HG03575 (cell line): ENCODE measurements at regions not wholly inside any gene's neighbourhood (a gene's known extent, or its start where the extent isn't known, plus 50 kb on each side); places are given as distances from the start of the nearest gene placed in this dataset.
A peak's percentile ranks its signal among the peaks of the same experiment; 100 is the strongest.
"Not testable (repeated sequence)": the region's sequence is repeated elsewhere in the genome, so short reads cannot be mapped to it uniquely, and the experiment has no call there.

Source experiments
- ATAC-seq: cut with Tn5 transposase; IDR thresholded peaks from one replicate; pipeline ENCODE4 v1.9.1; 2021; ENCODE audit not compliant: unreplicated experiment, insufficient number of reproducible peaks, low FRiP score; ENCODE audit errors: extremely low read depth

GRCh38 chr21:8449807-8450206 is 2071.6 kb upstream of the TPTE start:
- not testable (repeated sequence) for ATAC-seq

- ATAC-seq, result not testable (repeated sequence)
These were observed 2065.9 kb upstream of the TPTE start for GRCh38 chr21:8455279-8456128.

DNA sequence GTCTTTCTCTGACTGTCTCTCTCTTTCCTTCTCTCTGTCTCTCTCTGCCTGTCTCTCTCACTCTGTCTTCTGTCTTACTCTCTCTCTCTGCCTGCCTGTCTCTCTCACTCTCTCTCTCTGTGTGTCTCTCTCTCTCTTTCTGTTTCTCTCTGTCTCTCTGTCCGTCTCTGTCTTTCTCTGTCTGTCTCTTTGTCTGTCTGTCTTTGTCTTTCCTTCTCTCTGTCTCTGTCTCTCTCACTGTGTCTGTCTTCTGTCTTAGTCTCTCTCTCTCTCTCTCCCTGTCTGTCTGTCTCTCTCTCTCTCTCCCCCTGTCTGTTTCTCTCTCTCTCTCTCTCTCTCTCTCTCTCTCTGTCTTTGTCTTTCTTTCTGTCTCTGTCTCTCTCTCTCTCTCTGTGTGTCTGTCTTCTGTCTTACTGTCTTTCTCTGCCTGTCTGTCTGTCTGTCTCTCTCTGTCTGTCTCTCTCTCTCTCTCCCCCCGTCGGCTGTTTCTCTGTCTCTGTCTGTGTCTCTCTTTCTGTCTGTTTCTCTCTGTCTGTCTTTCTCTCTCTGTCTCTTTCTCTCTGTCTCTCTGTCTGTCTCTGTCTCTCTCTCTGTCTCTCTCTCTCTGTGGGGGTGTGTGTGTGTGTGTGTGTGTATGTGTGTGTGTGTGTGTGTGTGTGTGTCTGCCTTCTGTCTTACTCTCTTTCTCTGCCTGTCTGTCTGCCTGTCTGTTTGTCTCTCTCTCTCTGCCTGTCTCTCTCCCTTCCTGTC is 2056.8 kb upstream of the TPTE start:
- peak; percentile 41 for ATAC-seq

DNA sequence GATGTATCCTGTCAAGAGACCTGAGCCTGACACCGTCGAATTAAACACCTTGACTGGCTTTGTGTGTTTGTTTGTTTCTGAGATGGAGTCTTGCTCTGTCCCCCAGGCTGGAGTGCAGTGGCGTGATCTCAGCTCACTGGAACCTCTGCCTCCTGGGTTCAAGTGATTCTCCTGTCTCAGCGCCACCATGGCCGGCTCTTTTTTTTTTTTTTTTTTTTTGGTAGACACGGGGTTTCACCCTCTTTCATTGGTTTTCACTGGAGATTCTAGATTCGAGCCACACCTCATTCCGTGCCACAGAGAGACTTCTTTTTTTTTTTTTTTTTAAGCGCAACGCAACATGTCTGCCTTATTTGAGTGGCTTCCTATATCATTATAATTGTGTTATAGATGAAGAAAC is 2054.7 kb upstream of the TPTE start:
- not testable (repeated sequence) for ATAC-seq
